ENCODE measurements at regions not wholly inside any gene's neighbourhood (a gene's known extent, or its start where the extent isn't known, plus 50 kb on each side); places are given as distances from the start of the nearest gene placed in this dataset.

GRCh38 chr1:182118851-182119250 lies 57.3 kb upstream of the ZNF648 start:
- DNase-seq, result no peak

- no peak for DNase-seq
Observed at GRCh38 chr1:182114627-182115023, 53.1 kb upstream of the ZNF648 start.

GRCh38 chr1:182113879-182114626 lies 52.5 kb upstream of the ZNF648 start:
- DNase-seq, result no peak

DNA sequence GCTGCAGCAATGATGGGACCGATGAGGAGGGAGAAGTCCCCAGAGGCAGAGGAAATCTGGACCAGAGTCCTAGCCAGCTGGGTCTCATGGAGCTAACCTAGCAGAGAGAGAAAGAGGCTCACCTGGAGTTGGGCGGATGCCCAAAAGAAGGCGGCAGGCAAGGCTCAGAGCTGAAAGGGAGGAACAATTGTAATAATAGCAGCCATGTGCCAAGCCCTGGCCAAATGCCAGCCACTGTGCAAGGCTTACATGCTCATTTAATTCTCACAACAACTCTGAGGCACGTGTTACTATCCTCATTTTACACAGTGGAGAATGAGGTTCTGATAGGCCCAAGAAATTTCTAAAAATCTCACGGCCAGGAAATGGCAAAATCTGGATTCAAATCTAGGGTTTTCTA lies 50.0 kb upstream of the ZNF648 start:
- DNase-seq, result no peak

All from activated CD4-positive, alpha-beta T cell treated with anti-CD3 and anti-CD28 coated beads, Interleukin-2, amount 50 U/mL, for 16 hours (primary cell).